PC-3 (cell line): ENCODE measurements at regions not wholly inside any gene's neighbourhood (a gene's known extent, or its start where the extent isn't known, plus 50 kb on each side); places are given as distances from the start of the nearest gene placed in this dataset.

Experiments
- EZH2 ChIP-seq: fragments of 300-600 bp; sonication (generic); IDR thresholded peaks from one replicate; pipeline ENCODE4 v1.6.1; 2017; ENCODE audit warnings: antibody characterized with exemption, mild to moderate bottlenecking, low read length; ENCODE audit not compliant: unreplicated experiment
- TF ChIP-seq, protein P1 (sequence below): fragments of 300-600 bp; sonication (generic); conservative IDR thresholded peaks from 2 replicates; pipeline ENCODE4 v1.5.1; 2017; ENCODE audit warnings: antibody characterized with exemption, low read depth, mild to moderate bottlenecking, low read length

DNA sequence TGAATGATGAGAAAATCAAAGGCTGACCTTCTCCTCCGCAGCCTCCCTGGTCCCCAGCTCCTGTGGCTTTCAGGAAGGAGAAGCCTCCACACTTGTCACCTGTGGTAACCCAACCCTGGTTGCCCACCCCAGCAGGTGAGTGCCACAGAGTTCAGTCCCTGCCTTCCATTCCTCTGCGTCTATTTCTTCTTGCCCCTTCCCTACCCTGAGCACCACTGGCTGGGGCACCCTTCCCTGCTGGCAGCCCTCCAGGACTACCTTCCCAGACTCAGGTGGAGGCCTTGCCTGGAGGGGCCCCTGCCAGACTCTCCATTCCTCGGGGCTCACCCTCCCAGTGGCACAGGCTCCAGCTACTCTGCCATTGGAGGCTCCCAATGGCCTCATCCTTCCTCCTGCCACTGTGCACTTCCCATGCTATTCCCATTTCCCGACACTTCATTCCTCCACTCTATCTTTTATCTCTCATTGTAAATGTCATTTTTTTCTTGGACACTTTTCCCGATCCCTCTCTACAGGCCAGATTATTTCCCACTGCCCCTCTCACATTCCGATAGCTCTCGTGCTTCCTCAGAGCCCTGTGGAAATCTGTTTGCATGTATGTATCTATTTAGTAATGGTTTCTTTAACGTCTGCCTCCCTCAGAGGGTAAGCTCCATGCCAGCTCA is 90.6 kb upstream of the PCBD1 start:
- TF ChIP-seq, protein P1, sequence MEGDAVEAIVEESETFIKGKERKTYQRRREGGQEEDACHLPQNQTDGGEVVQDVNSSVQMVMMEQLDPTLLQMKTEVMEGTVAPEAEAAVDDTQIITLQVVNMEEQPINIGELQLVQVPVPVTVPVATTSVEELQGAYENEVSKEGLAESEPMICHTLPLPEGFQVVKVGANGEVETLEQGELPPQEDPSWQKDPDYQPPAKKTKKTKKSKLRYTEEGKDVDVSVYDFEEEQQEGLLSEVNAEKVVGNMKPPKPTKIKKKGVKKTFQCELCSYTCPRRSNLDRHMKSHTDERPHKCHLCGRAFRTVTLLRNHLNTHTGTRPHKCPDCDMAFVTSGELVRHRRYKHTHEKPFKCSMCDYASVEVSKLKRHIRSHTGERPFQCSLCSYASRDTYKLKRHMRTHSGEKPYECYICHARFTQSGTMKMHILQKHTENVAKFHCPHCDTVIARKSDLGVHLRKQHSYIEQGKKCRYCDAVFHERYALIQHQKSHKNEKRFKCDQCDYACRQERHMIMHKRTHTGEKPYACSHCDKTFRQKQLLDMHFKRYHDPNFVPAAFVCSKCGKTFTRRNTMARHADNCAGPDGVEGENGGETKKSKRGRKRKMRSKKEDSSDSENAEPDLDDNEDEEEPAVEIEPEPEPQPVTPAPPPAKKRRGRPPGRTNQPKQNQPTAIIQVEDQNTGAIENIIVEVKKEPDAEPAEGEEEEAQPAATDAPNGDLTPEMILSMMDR = no peak
- TF ChIP-seq EZH2 = no peak
